ENCODE measurements at regions not wholly inside any gene's neighbourhood (a gene's known extent, or its start where the extent isn't known, plus 50 kb on each side); places are given as distances from the start of the nearest gene placed in this dataset.

DNA sequence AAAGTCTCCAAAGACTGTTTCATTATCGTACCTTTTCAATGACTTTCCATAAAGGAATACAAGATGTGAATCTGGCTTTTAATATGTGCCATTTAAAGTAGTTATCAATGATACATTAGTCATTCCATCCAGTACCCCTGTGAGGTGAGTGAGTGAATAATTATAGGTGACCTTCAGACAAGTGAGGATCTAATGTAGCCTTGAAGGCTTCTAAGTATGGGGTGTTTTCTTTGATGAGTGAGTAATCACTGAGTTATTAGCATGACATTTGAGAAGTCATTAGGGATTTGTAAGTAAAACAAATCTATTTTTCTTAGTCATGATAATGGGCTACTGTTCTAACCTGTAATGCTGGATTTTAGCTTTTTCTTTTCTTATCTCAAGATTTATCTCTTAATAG, 831.4 kb downstream of the ADGRL2 start:
- TF ChIP-seq CTCF (IDR thresholded peaks at IDR 0.05): no peak
- no peak for TF ChIP-seq POLR2A (IDR thresholded peaks at IDR 0.05)

All from uterus (tissue), 2 donors.